GM18861 (cell line): ENCODE measurements at regions not wholly inside any gene's neighbourhood (a gene's known extent, or its start where the extent isn't known, plus 50 kb on each side); places are given as distances from the start of the nearest gene placed in this dataset.

Experiments
- ATAC-seq: cut with Tn5 transposase; IDR thresholded peaks from one replicate; pipeline ENCODE4 v1.9.1; 2021; ENCODE audit not compliant: unreplicated experiment

GRCh38 chr3:159637883-159638542, 350.6 kb upstream of the IL12A start:
- ATAC-seq = no peak

- ATAC-seq = no peak
Observed at GRCh38 chr3:159640225-159640624, 348.4 kb upstream of the IL12A start.

GRCh38 chr3:159643406-159643805, 345.2 kb upstream of the IL12A start:
- no peak for ATAC-seq

GRCh38 chr3:159645874-159646273, 342.8 kb upstream of the IL12A start:
- no peak for ATAC-seq

GRCh38 chr3:159649951-159650350, 338.7 kb upstream of the IL12A start:
- ATAC-seq = no peak

GRCh38 chr3:159650726-159651125, 337.9 kb upstream of the IL12A start:
- ATAC-seq = no peak

- no peak for ATAC-seq
Observed at GRCh38 chr3:159652452-159652851, 336.2 kb upstream of the IL12A start.

- ATAC-seq = no peak
Observed at GRCh38 chr3:159654183-159655134, 334.2 kb upstream of the IL12A start.

- ATAC-seq = no peak
Observed at GRCh38 chr3:159655202-159655601, 333.4 kb upstream of the IL12A start.

- ATAC-seq = no peak
Observed at GRCh38 chr3:159657176-159657575, 331.5 kb upstream of the IL12A start.

GRCh38 chr3:159657629-159658028, 331.0 kb upstream of the IL12A start:
- no peak for ATAC-seq

GRCh38 chr3:159660326-159660725, 328.3 kb upstream of the IL12A start:
- ATAC-seq = no peak

- no peak for ATAC-seq
Observed at GRCh38 chr3:159660901-159661300, 327.7 kb upstream of the IL12A start.

GRCh38 chr3:159662549-159662948, 326.1 kb upstream of the IL12A start:
- no peak for ATAC-seq

- ATAC-seq = no peak
Observed at GRCh38 chr3:159664006-159664405, 324.6 kb upstream of the IL12A start.

- ATAC-seq = no peak
Observed at GRCh38 chr3:159664653-159665052, 324.0 kb upstream of the IL12A start.

GRCh38 chr3:159667261-159667660, 321.4 kb upstream of the IL12A start:
- ATAC-seq = no peak

- no peak for ATAC-seq
Observed at GRCh38 chr3:159668461-159668860, 320.2 kb upstream of the IL12A start.

- ATAC-seq = no peak
Observed at GRCh38 chr3:159668990-159669476, 319.6 kb upstream of the IL12A start.

GRCh38 chr3:159669766-159670165, 318.9 kb upstream of the IL12A start:
- no peak for ATAC-seq

- ATAC-seq = no peak
Observed at GRCh38 chr3:159672728-159673688, 315.6 kb upstream of the IL12A start.
